Heart left ventricle (tissue), 16 donors: ENCODE measurements at regions not wholly inside any gene's neighbourhood (a gene's known extent, or its start where the extent isn't known, plus 50 kb on each side); places are given as distances from the start of the nearest gene placed in this dataset.

Experiments
- ATAC-seq, 4 donors: fragments of 200-7000 bp; cut with Tn5 transposase; one replicate each; pipeline ENCODE4 v1.9.1; 2020 to 2022; ENCODE audit warnings: moderate library complexity in 4 of 4, mild to moderate bottlenecking in 3 of 4, moderate number of reproducible peaks in 1 of 4
- DNase-seq, 5 donors: peaks; one replicate each; pipeline ENCODE4 v3.0.0-alpha.2; 2020
- H3K27ac ChIP-seq, 12 donors: fragments of 200-600 bp; sonication (generic) in 4 of 12; one replicate each; pipeline versions ENCODE4 v1.5.0 to v1.8.0; 2016 to 2022; ENCODE audit warnings: mild to moderate bottlenecking in 2 of 12
- H3K27me3 ChIP-seq, 9 donors: fragments of 200-600 bp; sonication (generic) in 2 of 9; one replicate each; pipeline versions ENCODE4 v1.5.1 to v1.8.0; 2016 to 2022; ENCODE audit warnings: mild to moderate bottlenecking in 3 of 9
- H3K36me3 ChIP-seq, 9 donors: fragments of 200-600 bp; sonication (generic) in 2 of 9; one replicate each; pipeline versions ENCODE4 v1.5.0 to v1.8.0; 2018 to 2022; ENCODE audit warnings: mild to moderate bottlenecking in 2 of 9
- H3K4me1 ChIP-seq, 12 donors: fragments of 200-600 bp; sonication (generic) in 4 of 12; one replicate each; pipeline versions ENCODE4 v1.5.0 to v1.8.0; 2016 to 2022; ENCODE audit warnings: mild to moderate bottlenecking in 3 of 12
- H3K4me3 ChIP-seq, 12 donors: fragments of 200-600 bp; sonication (generic) in 4 of 12; one replicate each; pipeline versions ENCODE4 v1.5.0 to v1.8.0; 2017 to 2022; ENCODE audit warnings: mild to moderate bottlenecking in 9 of 12, moderate library complexity in 4 of 12
- H3K9me3 ChIP-seq, 12 donors: fragments of 200-600 bp; sonication (generic) in 4 of 12; one replicate each; pipeline versions ENCODE4 v1.5.0 to v1.8.0; 2016 to 2022; ENCODE audit warnings: mild to moderate bottlenecking in 1 of 12
- CTCF ChIP-seq, 12 donors: fragments of 200-600 bp; sonication (generic) in 4 of 12; IDR thresholded peaks; one replicate each; pipeline versions ENCODE4 v1.5.0 to v1.8.0; 2018 to 2022; ENCODE audit warnings: antibody characterized with exemption in 12 of 12, mild to moderate bottlenecking in 5 of 12
- POLR2A ChIP-seq, 2 donors: fragments of 450-650 bp; IDR thresholded peaks; one replicate each; pipeline ENCODE4 v1.6.1; 2017; ENCODE audit warnings: antibody characterized with exemption in 2 of 2, mild to moderate bottlenecking in 2 of 2, moderate library complexity in 2 of 2
- WGBS, 4 donors: extraction: QIAGEN DNeasy Blood & Tissue Kit in 2 of 4; methylation state at CpG; one replicate each; pipeline versions ENCODE4 v1.1.5 to v1.1.7; 2013 to 2018; 5-methylcytosine and 5-hydroxymethylcytosine counted together
- intact Hi-C, 10 donors: fragments of 100-400 bp; cut with DNase I; formaldehyde crosslinking; loops; one replicate each; pipeline versions ENCODE4 v1.11.1 to v1.14.2; 2022
- donor health status: ischemic (EF 13 %, LVEDD 7.1; RV severe dilation, severe dysfunction).
- donor health status: healthy with polysubstance abuse.
- donor health status: DM: no; HTN: yes; CAD: no.
- donor health status: DM: no; HTN: no; CAD: no.
- donor health status: ischemic (EF 25% LVEDD 6.9; RV normal size, moderate dysfunction).
- donor health status: ischemic (EF 25% LVEDD 5.7; RV mildly dilated, moderate dysfunction).
- donor health status: healthy.
- donor health status: DM: yes; HTN: yes; CAD: no.
- donor health status: ischemic (EF 35%, LVEDD 5.7; RV mildly dilated, moderate dysfunction).
- donor health status: nonischemic (EF 11% LVEDD 7.7; RV severe dilation, severe dysfunction).
- donor health status: DM: yes; HTN: yes; CAD: no.
- donor health status: PGD.
- donor health status: ischemic (EF 29% LVEDD 5.4; RV normal size, mild dysfunction).
- donor health status: nonischemic (EF 23%, LVEDD 6.1; RV moderate dilation, normal function).

- intact Hi-C loops = no loop called here
- no peak overlapping the region for H3K4me3 ChIP-seq
Measured at GRCh38 chr10:33793793-33794192, 459.3 kb upstream of the NRP1 start.

GRCh38 chr10:33791272-33791660 is 456.8 kb upstream of the NRP1 start:
- TF ChIP-seq CTCF (IDR thresholded peaks at IDR 0.05) = no peak
- TF ChIP-seq POLR2A (IDR thresholded peaks at IDR 0.05) = no peak
- peak in 1 of 4 donors; percentile 88 for ATAC-seq
- H3K27ac ChIP-seq = no peak overlapping the region
- DNase-seq = no peak
- WGBS, 4 donors = 64 to 83% (median 72%) methylated on average over 5 of the region's 5 CpGs
- H3K36me3 ChIP-seq = no peaks in the 10 kb centered on the region
- H3K27me3 ChIP-seq = no peaks in the 10 kb centered on the region
- H3K9me3 ChIP-seq = no peaks in the 10 kb centered on the region
- intact Hi-C loops = no loop called here
- H3K4me3 ChIP-seq = no peak overlapping the region
- peaks cover 0 to 15% (median 0%) of the 10 kb centered on the region in 12 donors for H3K4me1 ChIP-seq

More at GRCh38 chr10:33793793-33794192, 459.3 kb upstream of the NRP1 start:
- no peak overlapping the region for H3K27ac ChIP-seq
- ATAC-seq = no peak
- H3K9me3 ChIP-seq = no peaks in the 10 kb centered on the region
- 71 to 94% (median 93%) methylated on average over 2 of the region's 2 CpGs for WGBS, 4 donors
- no peaks in the 10 kb centered on the region for H3K27me3 ChIP-seq
- TF ChIP-seq POLR2A (IDR thresholded peaks at IDR 0.05) (no peak), CTCF (IDR thresholded peaks at IDR 0.05) (no peak)
- DNase-seq = no peak
- H3K36me3 ChIP-seq = no peaks in the 10 kb centered on the region
- peaks cover 0 to 15% (median 0%) of the 10 kb centered on the region in 12 donors for H3K4me1 ChIP-seq

GRCh38 chr10:33790521-33791271 is 456.2 kb upstream of the NRP1 start:
- Histone ChIP-seq H3K27ac (no peak overlapping the region), H3K9me3 (peaks cover 0 to 2% (median 0%) of the 10 kb centered on the region in 12 donors), H3K36me3 (no peaks in the 10 kb centered on the region), H3K4me1 (peaks cover 0 to 15% (median 0%) of the 10 kb centered on the region in 12 donors), H3K4me3 (no peak overlapping the region), H3K27me3 (no peaks in the 10 kb centered on the region)
- intact Hi-C loops = no loop called here
- WGBS, 4 donors = 38 to 60% (median 52%) methylated on average over 12 of the region's 12 CpGs
- ATAC-seq (peak in 1 of 4 donors; percentile 46), DNase-seq (peak in 1 of 5 donors; percentile 31)
- no peak for TF ChIP-seq CTCF (IDR thresholded peaks at IDR 0.05)
- TF ChIP-seq POLR2A (IDR thresholded peaks at IDR 0.05) = no peak

GRCh38 chr10:33783557-33783956 is 449.1 kb upstream of the NRP1 start:
- ATAC-seq (no peak), DNase-seq (no peak)
- no peak for TF ChIP-seq CTCF (IDR thresholded peaks at IDR 0.05)
- TF ChIP-seq POLR2A (IDR thresholded peaks at IDR 0.05) = no peak
- Histone ChIP-seq H3K4me1 (no peaks in the 10 kb centered on the region), H3K36me3 (no peaks in the 10 kb centered on the region), H3K27me3 (no peaks in the 10 kb centered on the region), H3K27ac (no peak overlapping the region), H3K9me3 (peaks cover 0 to 4% (median 0%) of the 10 kb centered on the region in 12 donors), H3K4me3 (no peak overlapping the region)
- 92 to 97% (median 96%) methylated on average over 1 of the region's 1 CpG for WGBS, 4 donors
- intact Hi-C loops = no loop called here
